ENCODE measurements at regions not wholly inside any gene's neighbourhood (a gene's known extent, or its start where the extent isn't known, plus 50 kb on each side); places are given as distances from the start of the nearest gene placed in this dataset.

- H3K4me1 ChIP-seq (ENCODE audit: insufficient read depth, low read length) = no peaks in the 10 kb centered on the region
- no peak overlapping the region for H3K27ac ChIP-seq (ENCODE audit: low read depth, low read length)
- Mint-ChIP-seq H3K36me3 (ENCODE audit: low read depth, unreplicated experiment) (no peaks in the 10 kb centered on the region), H3K27me3 (ENCODE audit: low read depth, unreplicated experiment) (peaks cover 20% of the 10 kb centered on the region), H3K27ac (ENCODE audit: unreplicated experiment) (no peak overlapping the region), H3K4me3 (ENCODE audit: unreplicated experiment) (no peak overlapping the region), H3K4me1 (ENCODE audit: low read depth, unreplicated experiment) (peaks cover 2% of the 10 kb centered on the region), H3K9me3 (ENCODE audit: unreplicated experiment) (peaks cover 6% of the 10 kb centered on the region)
- H3K27me3 ChIP-seq (ENCODE audit: insufficient read depth, low read length) = no peaks in the 10 kb centered on the region
- H3K4me3 ChIP-seq (ENCODE audit: insufficient read depth, low read depth, low read length) = no peak overlapping the region
- H2AFZ ChIP-seq (ENCODE audit: low read depth, low read length) = no peak overlapping the region
- no peak overlapping the region for H3K9ac ChIP-seq (ENCODE audit: low read length)
- DNase-seq (ENCODE audit: low read depth) (no peak), FAIRE-seq (no peak)
- no peaks in the 10 kb centered on the region for H4K20me1 ChIP-seq (ENCODE audit: insufficient read depth, low read length)
- no peaks in the 10 kb centered on the region for H3K79me2 ChIP-seq (ENCODE audit: insufficient read depth, low read length)
- H3K4me2 ChIP-seq (ENCODE audit: low read length) = no peak overlapping the region
- H3K9me3 ChIP-seq (ENCODE audit: insufficient read depth, low read depth, low read length) = no peaks in the 10 kb centered on the region
- TF ChIP-seq EZH2 (IDR thresholded peaks at IDR 0.05; ENCODE audit: insufficient read depth, low read length) (no peak), CTCF (IDR thresholded peaks at IDR 0.05; ENCODE audit: insufficient read depth, low read depth, low read length) (no peak)
- no peaks in the 10 kb centered on the region for H3K36me3 ChIP-seq (ENCODE audit: insufficient read depth, low read length)
Observed at GRCh38 chr1:30336550-30337323, 386.6 kb downstream of the MATN1 start.

DNA sequence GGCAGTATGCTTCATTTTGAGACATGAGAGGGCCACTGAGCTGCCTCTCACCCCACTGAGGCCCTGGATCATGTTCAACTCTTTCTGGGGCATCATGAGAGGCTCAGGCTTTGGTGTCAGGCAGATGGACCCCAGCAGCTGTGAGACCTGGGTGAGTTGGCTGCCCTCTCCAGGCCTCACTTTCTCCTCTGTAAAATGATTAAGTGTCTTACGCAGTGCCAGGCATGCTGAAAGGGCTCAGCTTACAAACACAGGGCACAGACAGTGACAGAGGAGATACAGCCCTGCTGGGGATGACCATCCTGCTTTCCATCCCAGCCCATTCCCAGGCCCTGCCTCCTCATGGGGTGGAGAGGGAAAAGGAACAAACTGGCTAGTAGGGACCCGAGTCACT, 387.4 kb downstream of the MATN1 start:
- Histone ChIP-seq H2AFZ (ENCODE audit: low read depth, low read length) (no peak overlapping the region), H3K4me3 (ENCODE audit: insufficient read depth, low read depth, low read length) (no peak overlapping the region), H3K9ac (ENCODE audit: low read length) (no peak overlapping the region), H3K27ac (ENCODE audit: low read depth, low read length) (no peak overlapping the region), H3K27me3 (ENCODE audit: insufficient read depth, low read length) (no peaks in the 10 kb centered on the region), H3K79me2 (ENCODE audit: insufficient read depth, low read length) (no peaks in the 10 kb centered on the region), H4K20me1 (ENCODE audit: insufficient read depth, low read length) (no peaks in the 10 kb centered on the region), H3K36me3 (ENCODE audit: insufficient read depth, low read length) (no peaks in the 10 kb centered on the region), H3K4me2 (ENCODE audit: low read length) (no peak overlapping the region), H3K4me1 (ENCODE audit: insufficient read depth, low read length) (no peaks in the 10 kb centered on the region), H3K9me3 (ENCODE audit: insufficient read depth, low read depth, low read length) (no peaks in the 10 kb centered on the region)
- Mint-ChIP-seq H3K4me1 (ENCODE audit: low read depth, unreplicated experiment) (peaks cover 2% of the 10 kb centered on the region), H3K4me3 (ENCODE audit: unreplicated experiment) (no peak overlapping the region), H3K36me3 (ENCODE audit: low read depth, unreplicated experiment) (no peaks in the 10 kb centered on the region), H3K27ac (ENCODE audit: unreplicated experiment) (no peak overlapping the region), H3K27me3 (ENCODE audit: low read depth, unreplicated experiment) (peaks cover 20% of the 10 kb centered on the region), H3K9me3 (ENCODE audit: unreplicated experiment) (peaks cover 4% of the 10 kb centered on the region)
- FAIRE-seq = no peak
- TF ChIP-seq EZH2 (IDR thresholded peaks at IDR 0.05; ENCODE audit: insufficient read depth, low read length) (no peak), CTCF (IDR thresholded peaks at IDR 0.05; ENCODE audit: insufficient read depth, low read depth, low read length) (no peak)
- no peak for DNase-seq (ENCODE audit: low read depth)

DNA sequence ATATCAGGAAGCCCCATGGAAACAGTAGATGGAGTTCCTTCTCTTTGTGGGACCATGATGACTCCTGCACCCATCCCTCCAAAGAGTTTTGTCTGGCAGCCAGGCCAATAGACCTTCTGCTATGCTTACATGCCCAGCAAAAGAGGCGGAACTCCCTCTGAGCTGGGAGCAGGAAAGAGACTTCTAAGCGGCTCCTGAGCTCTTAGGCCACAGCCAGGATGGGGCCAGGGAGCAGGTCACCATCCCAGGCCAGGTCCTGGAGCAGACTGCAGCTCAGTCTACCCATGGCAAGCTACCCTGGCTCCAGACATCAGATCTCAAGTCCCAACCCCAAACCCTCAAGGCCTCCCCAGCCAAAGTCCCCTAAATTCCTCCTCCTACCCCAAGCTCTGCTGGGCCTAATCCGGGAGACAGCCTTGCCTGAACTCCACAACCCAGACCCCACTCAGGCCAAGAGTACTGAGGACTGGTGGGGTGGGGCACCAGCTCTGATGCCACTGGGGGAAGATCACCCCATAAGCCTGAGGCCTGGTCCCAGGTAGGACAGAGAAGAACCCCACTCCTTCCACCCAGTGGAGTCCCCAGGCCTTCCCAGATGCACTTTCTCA, 387.9 kb downstream of the MATN1 start:
- no peak overlapping the region for H3K4me3 ChIP-seq (ENCODE audit: insufficient read depth, low read depth, low read length)
- Mint-ChIP-seq H3K27ac (ENCODE audit: unreplicated experiment) (no peak overlapping the region), H3K4me1 (ENCODE audit: low read depth, unreplicated experiment) (peaks cover 2% of the 10 kb centered on the region), H3K9me3 (ENCODE audit: unreplicated experiment) (peaks cover 3% of the 10 kb centered on the region), H3K36me3 (ENCODE audit: low read depth, unreplicated experiment) (no peaks in the 10 kb centered on the region), H3K4me3 (ENCODE audit: unreplicated experiment) (no peak overlapping the region), H3K27me3 (ENCODE audit: low read depth, unreplicated experiment) (peaks cover 20% of the 10 kb centered on the region)
- no peaks in the 10 kb centered on the region for H3K36me3 ChIP-seq (ENCODE audit: insufficient read depth, low read length)
- TF ChIP-seq EZH2 (IDR thresholded peaks at IDR 0.05; ENCODE audit: insufficient read depth, low read length) (no peak), CTCF (IDR thresholded peaks at IDR 0.05; ENCODE audit: insufficient read depth, low read depth, low read length) (no peak)
- no peak overlapping the region for H3K4me2 ChIP-seq (ENCODE audit: low read length)
- H3K27ac ChIP-seq (ENCODE audit: low read depth, low read length) = no peak overlapping the region
- DNase-seq (ENCODE audit: low read depth) (no peak), FAIRE-seq (no peak)
- H3K4me1 ChIP-seq (ENCODE audit: insufficient read depth, low read length) = no peaks in the 10 kb centered on the region
- H2AFZ ChIP-seq (ENCODE audit: low read depth, low read length) = no peak overlapping the region
- H4K20me1 ChIP-seq (ENCODE audit: insufficient read depth, low read length) = no peaks in the 10 kb centered on the region
- no peaks in the 10 kb centered on the region for H3K79me2 ChIP-seq (ENCODE audit: insufficient read depth, low read length)
- no peaks in the 10 kb centered on the region for H3K27me3 ChIP-seq (ENCODE audit: insufficient read depth, low read length)
- no peaks in the 10 kb centered on the region for H3K9me3 ChIP-seq (ENCODE audit: insufficient read depth, low read depth, low read length)
- H3K9ac ChIP-seq (ENCODE audit: low read length) = no peak overlapping the region
